Right cardiac atrium (tissue), 5 donors: ENCODE measurements at regions not wholly inside any gene's neighbourhood (a gene's known extent, or its start where the extent isn't known, plus 50 kb on each side); places are given as distances from the start of the nearest gene placed in this dataset.

ENCODE experiments used
- ATAC-seq, 2 donors: fragments of 200-7000 bp; cut with Tn5 transposase; one replicate each; pipeline versions ENCODE4 v1.8.0 to v1.9.1; 2020; ENCODE audit warnings: moderate library complexity in 2 of 2, mild to moderate bottlenecking in 1 of 2
- DNase-seq, 3 donors: peaks; one replicate each; pipeline ENCODE4 v3.0.0-alpha.2; 2020
- H3K27ac ChIP-seq: one replicate; pipeline ENCODE4 v1.5.1; 2013; ENCODE audit warnings: mild to moderate bottlenecking, low read length, control low read depth, moderate library complexity
- H3K27me3 ChIP-seq: one replicate; pipeline ENCODE4 v1.6.1; 2013; ENCODE audit not compliant: control insufficient read depth, insufficient read depth
- H3K4me1 ChIP-seq: one replicate; pipeline ENCODE4 v1.6.1; 2013; ENCODE audit warnings: low read length; ENCODE audit not compliant: control insufficient read depth, insufficient read depth
- H3K4me3 ChIP-seq: one replicate; pipeline ENCODE4 v1.5.1; 2013; ENCODE audit warnings: low read length, control low read depth
- H3K9me3 ChIP-seq: one replicate; pipeline ENCODE4 v1.6.1; 2013; ENCODE audit warnings: low read length; ENCODE audit not compliant: control insufficient read depth
- WGBS: extraction: QIAGEN DNeasy Blood & Tissue Kit; methylation state at CpG from one replicate; pipeline ENCODE4 v1.1.7; 2013; 5-methylcytosine and 5-hydroxymethylcytosine counted together
- intact Hi-C, 4 donors: fragments of 100-400 bp; cut with DNase I; formaldehyde crosslinking; loops; one replicate each; pipeline versions ENCODE4 v1.11.0 to v1.14.0; 2022 to 2023
- donor health status: healthy with polysubstance abuse.
- donor health status: DM: no; HTN: yes; CAD: no.
- donor health status: DM: no; HTN: no; CAD: no.
- donor health status: DM: no; HTN: yes; CAD: no; lungs with severe emphysema.
- donor health status: DM: yes; HTN: yes; CAD: no.

GRCh38 chr11:130721023-130721681, 195.1 kb downstream of the SNX19 start:
- Histone ChIP-seq H3K4me3 (no peak overlapping the region), H3K4me1 (no peaks in the 10 kb centered on the region), H3K9me3 (no peaks in the 10 kb centered on the region), H3K27me3 (no peaks in the 10 kb centered on the region), H3K27ac (no peak overlapping the region)
- 82% methylated on average over 4 of the region's 5 CpGs for whole genome bisulfite sequencing
- intact Hi-C loops = loop anchor here in 1 of 4 donors (10.0 kb wide), 1 partner anchor 134 kb away; no protein-coding TSS in a partner anchor
- no peak for ATAC-seq
- DNase-seq = no peak

DNA sequence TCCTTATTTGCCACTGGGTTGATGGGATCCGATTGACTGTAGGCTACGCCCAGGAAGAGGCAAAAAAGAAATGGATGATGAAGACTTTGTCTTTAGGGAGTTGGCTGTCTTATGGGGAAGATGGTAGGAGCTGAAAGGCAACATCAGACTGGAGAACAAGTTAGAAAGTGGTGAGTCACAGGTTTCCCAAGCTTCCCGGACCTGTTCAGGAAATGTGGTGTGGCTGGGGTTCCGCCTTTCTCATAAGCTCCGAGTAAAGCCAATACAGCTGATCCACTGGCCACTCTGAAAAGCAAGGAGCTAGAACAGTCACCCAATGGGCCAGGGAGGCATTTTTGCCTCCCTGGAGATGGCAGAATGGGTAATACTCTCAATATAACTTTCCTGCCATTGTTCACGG, 194.5 kb downstream of the SNX19 start:
- no peak overlapping the region for H3K4me3 ChIP-seq
- no peak for ATAC-seq
- H3K27me3 ChIP-seq = no peaks in the 10 kb centered on the region
- 84% methylated on average over 6 of the region's 6 CpGs for WGBS
- no peak overlapping the region for H3K27ac ChIP-seq
- H3K9me3 ChIP-seq = no peaks in the 10 kb centered on the region
- intact Hi-C loops = loop anchor here in 1 of 4 donors (10.0 kb wide), 1 partner anchor 133 kb away; no protein-coding TSS in a partner anchor
- peaks cover under 1% of the 10 kb centered on the region for H3K4me1 ChIP-seq
- DNase-seq = no peak

DNA sequence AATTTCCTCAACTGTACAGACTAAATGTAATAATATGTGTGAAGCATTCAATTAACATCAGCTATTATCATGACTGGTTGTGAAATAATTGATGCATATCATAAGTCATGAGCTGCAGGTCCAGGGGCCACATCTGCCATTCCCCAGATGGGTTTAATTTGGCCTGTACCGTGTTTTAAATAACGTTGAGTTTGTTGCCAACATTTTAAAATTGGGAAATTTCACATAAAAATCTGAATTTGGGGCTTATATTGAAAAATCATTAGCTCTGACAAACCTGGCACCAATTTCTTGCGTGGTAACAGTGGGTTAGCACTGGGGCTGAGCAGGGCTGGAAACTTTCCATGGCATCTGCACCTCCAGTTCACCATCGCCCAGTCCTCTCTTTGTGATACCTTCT, 193.9 kb downstream of the SNX19 start:
- intact Hi-C loops = loop anchor here in 1 of 4 donors (10.0 kb wide), 1 partner anchor 132 kb away; no protein-coding TSS in a partner anchor
- 90% methylated on average over 4 of the region's 4 CpGs for WGBS

DNA sequence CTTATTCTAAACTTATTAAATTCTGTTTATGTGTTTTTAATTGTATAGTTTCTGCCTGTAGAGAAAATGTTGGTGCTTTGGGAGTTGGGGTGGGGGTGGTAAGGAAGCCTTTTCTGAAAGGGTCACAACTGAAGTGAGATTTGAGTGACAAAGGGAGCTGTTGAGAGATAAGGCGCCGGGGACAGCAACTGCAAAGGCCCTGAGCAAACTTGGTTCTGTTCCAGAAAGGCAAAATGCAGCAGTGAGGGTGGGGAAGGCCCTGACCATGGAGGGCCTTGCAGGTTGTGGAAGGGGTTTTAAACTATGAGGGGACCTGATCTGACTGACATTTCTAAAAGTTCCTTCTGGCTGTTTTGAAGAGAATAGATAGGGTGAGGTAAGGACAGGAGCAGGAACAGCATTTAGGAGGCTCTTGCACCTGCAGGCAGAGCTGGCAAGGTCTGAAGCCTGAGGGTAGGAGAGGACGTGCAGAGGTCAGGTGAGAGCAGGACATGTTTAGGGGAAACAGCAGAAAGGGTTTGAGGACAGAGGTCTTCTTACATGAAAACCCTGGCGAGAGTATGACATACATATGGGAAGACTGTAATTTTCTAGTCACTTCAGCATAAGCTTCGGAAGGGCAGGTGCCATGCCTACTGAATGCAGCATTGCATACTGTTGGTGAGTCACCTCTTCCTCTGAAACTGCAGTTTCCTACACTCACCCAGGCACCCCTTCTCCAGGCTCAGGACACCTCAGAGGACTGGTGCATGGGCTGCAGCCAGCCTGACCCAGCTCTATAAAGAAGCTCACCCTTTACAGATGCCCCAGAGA, 190.7 kb downstream of the SNX19 start:
- Histone ChIP-seq H3K9me3 (no peaks in the 10 kb centered on the region), H3K27me3 (no peaks in the 10 kb centered on the region), H3K4me3 (no peak overlapping the region), H3K27ac (peak overlapping the region; percentile 28), H3K4me1 (peaks cover 5% of the 10 kb centered on the region)
- 53% methylated on average over 5 of the region's 5 CpGs for WGBS
- ATAC-seq (peak; percentile 14 to 38), DNase-seq (no peak)
- intact Hi-C loops = loop anchor here in 1 of 4 donors (2.0 to 10.0 kb wide), 2 partner anchors 129 to 275 kb away; no protein-coding TSS in a partner anchor

More for the DNA sequence above, 193.9 kb downstream of the SNX19 start:
- H3K27ac ChIP-seq = no peak overlapping the region
- H3K4me1 ChIP-seq = peaks cover 2% of the 10 kb centered on the region
- H3K4me3 ChIP-seq = no peak overlapping the region
- no peak for DNase-seq
- H3K9me3 ChIP-seq = no peaks in the 10 kb centered on the region
- H3K27me3 ChIP-seq = no peaks in the 10 kb centered on the region
- ATAC-seq = no peak

DNA sequence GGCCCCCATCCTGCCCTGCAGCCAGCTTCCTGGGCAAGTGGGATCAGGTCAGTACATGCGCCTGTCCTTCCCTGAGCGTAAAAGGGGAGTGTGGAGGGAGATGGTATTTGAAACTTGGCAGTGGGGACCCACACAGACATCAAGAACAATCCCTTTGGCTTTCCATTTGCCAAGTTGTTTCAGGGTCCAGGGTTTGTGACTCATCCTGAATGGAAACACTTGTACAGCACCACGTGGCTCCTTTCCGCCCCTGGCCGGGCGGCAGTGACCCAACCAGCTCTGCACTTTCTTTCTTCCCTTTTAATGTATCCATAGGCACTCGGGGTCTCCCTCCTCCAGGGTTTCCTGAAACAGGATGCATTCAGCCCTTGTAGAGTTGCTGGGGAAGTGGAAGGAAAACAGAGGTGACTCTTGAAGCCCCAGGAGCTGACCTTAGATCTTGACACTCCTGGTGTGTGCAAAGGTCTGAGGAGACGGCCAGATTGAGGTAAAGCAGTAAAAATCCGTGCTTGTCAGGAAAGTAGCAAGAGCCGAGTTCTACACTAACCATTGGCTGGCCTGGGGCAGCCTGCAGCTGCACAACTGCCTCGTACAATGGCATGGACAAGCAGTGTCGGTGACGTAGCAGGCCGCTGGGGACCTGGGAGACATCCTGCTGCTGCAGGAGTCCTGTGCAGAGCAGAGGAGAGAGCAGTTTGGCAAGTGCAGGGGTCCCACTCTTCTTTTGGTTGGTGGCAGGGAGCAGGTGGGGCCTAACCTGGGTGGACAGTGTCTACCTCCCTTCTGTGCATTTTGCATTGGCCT, 189.8 kb downstream of the SNX19 start:
- DNase-seq = peak; percentile 67 to 79 (median 75)
- no peaks in the 10 kb centered on the region for H3K27me3 ChIP-seq
- H3K4me3 ChIP-seq = no peak overlapping the region
- 44% methylated on average over 14 of the region's 14 CpGs for WGBS
- H3K27ac ChIP-seq = peak overlapping the region; percentile 49
- no peaks in the 10 kb centered on the region for H3K9me3 ChIP-seq
- peak; percentile 92 for ATAC-seq
- intact Hi-C loops = loop anchor here in 1 of 4 donors (2.0 to 10.0 kb wide), 2 partner anchors 128 to 276 kb away; no protein-coding TSS in a partner anchor
- peaks cover 5% of the 10 kb centered on the region for H3K4me1 ChIP-seq

DNA sequence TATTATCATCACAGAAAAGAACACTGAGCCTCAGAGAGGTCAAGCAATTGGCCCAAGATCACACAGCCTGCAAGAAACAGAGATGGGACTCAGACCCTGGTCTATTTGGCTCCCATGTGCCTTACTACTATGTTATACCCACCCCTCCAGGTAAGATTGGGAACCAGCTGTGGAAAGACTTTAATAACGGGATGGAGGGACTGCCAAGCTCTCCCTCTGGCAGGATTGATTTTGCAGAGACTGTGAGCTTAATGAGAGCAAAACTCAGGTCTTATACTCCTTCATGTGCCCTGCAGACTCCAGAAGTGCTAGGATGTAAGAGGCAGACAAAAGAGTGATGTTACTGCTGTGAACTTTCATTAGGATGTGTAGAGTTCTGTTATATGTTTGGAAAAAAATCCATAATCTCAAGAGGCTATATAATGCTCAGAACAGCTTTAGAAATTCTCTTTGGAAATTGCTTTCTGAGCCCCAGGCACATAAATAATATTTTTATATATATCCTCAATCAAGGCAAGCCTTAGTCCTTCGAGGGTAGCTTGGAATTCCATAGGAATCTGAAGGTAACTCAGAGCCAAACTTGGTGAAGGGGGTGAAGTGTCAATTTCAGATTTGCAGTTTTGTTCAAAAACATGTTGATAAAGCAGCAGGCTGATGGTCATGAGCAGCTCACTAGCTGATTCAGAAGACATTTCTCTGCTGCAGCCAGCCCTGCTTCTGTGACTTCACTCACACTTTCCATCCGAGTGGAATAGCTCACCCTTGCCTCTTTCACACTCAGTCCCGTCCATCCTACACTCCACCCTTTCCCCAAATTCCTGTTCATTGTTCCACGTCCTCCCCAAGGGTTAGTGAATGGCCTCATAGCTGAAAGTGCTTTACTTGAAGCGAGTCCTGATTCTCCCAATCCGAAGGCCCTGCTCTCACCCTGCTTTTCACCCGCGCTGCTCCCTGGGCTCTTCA, 188.8 kb downstream of the SNX19 start:
- WGBS = 47% methylated on average over 9 of the region's 9 CpGs
- intact Hi-C loops = loop anchor here in 1 of 4 donors (2.0 to 10.0 kb wide), 2 partner anchors 127 to 277 kb away; no protein-coding TSS in a partner anchor
- Histone ChIP-seq H3K4me3 (no peak overlapping the region), H3K4me1 (peaks cover 5% of the 10 kb centered on the region), H3K27me3 (no peaks in the 10 kb centered on the region), H3K9me3 (no peaks in the 10 kb centered on the region), H3K27ac (peak overlapping the region; percentile 46)
- DNase-seq (no peak), ATAC-seq (peak; percentile 17 to 76)

- Histone ChIP-seq H3K4me3 (no peak overlapping the region), H3K4me1 (peaks cover 5% of the 10 kb centered on the region), H3K9me3 (no peaks in the 10 kb centered on the region), H3K27ac (peak overlapping the region; percentile 46), H3K27me3 (no peaks in the 10 kb centered on the region)
- 74% methylated on average over 8 of the region's 8 CpGs for WGBS
- intact Hi-C loops = loop anchor here in 1 of 4 donors (10.0 kb wide), 1 partner anchor 126 kb away; no protein-coding TSS in a partner anchor
- peak; percentile 5 to 33 for ATAC-seq
- DNase-seq = no peak
Measured at GRCh38 chr11:130728185-130729180, 187.8 kb downstream of the SNX19 start.

GRCh38 chr11:130729193-130729592, 187.1 kb downstream of the SNX19 start:
- H3K4me3 ChIP-seq = no peak overlapping the region
- no peak for ATAC-seq
- peaks cover 5% of the 10 kb centered on the region for H3K4me1 ChIP-seq
- no peaks in the 10 kb centered on the region for H3K27me3 ChIP-seq
- no peak for DNase-seq
- no peaks in the 10 kb centered on the region for H3K9me3 ChIP-seq
- intact Hi-C loops = loop anchor here in 1 of 4 donors (10.0 kb wide), 1 partner anchor 126 kb away; no protein-coding TSS in a partner anchor
- no peak overlapping the region for H3K27ac ChIP-seq

GRCh38 chr11:130729678-130730300, 186.5 kb downstream of the SNX19 start:
- Histone ChIP-seq H3K27me3 (no peaks in the 10 kb centered on the region), H3K27ac (no peak overlapping the region), H3K9me3 (no peaks in the 10 kb centered on the region), H3K4me3 (no peak overlapping the region), H3K4me1 (peaks cover 5% of the 10 kb centered on the region)
- DNase-seq = no peak
- ATAC-seq = no peak
- intact Hi-C loops = loop anchor here in 1 of 4 donors (10.0 kb wide), 1 partner anchor 125 kb away; no protein-coding TSS in a partner anchor
- 95% methylated on average over 4 of the region's 4 CpGs for WGBS
